NCI-H69 (cell line): ENCODE measurements at regions not wholly inside any gene's neighbourhood (a gene's known extent, or its start where the extent isn't known, plus 50 kb on each side); places are given as distances from the start of the nearest gene placed in this dataset.
"Not testable (repeated sequence)": the region's sequence is repeated elsewhere in the genome, so short reads cannot be mapped to it uniquely, and the experiment has no call there.

Experiments used
- DNase-seq: peaks from one replicate; lab custom pipeline; 2025; lab: John Stamatoyannopoulos, UW

GRCh38 chr4:57418133-57418532, 307.9 kb upstream of the IGFBP7 start:
- no peak for DNase-seq

- DNase-seq = peak; percentile 3
These were observed 302.3 kb upstream of the IGFBP7 start for GRCh38 chr4:57412259-57413054.

GRCh38 chr4:57410331-57411052, 300.3 kb upstream of the IGFBP7 start:
- DNase-seq = no peak

GRCh38 chr4:57405359-57405758, 295.2 kb upstream of the IGFBP7 start:
- DNase-seq = no peak

- DNase-seq = no peak
These were observed 294.3 kb upstream of the IGFBP7 start for GRCh38 chr4:57404483-57404882.

- no peak for DNase-seq
These were observed 293.4 kb upstream of the IGFBP7 start for GRCh38 chr4:57403591-57403990.

- no peak for DNase-seq
These were observed 291.4 kb upstream of the IGFBP7 start for GRCh38 chr4:57401586-57401985.

GRCh38 chr4:57378766-57379165, 268.6 kb upstream of the IGFBP7 start:
- no peak for DNase-seq

GRCh38 chr4:57374866-57375595, 264.8 kb upstream of the IGFBP7 start:
- no peak for DNase-seq

GRCh38 chr4:57373991-57374390, 263.8 kb upstream of the IGFBP7 start:
- no peak for DNase-seq

- no peak for DNase-seq
These were observed 261.5 kb upstream of the IGFBP7 start for GRCh38 chr4:57371671-57372070.

GRCh38 chr4:57370691-57371090, 260.5 kb upstream of the IGFBP7 start:
- DNase-seq = no peak

- DNase-seq = no peak
These were observed 259.3 kb upstream of the IGFBP7 start for GRCh38 chr4:57369446-57369845.

GRCh38 chr4:57364255-57364654, 254.1 kb upstream of the IGFBP7 start:
- no peak for DNase-seq

GRCh38 chr4:57363346-57363745, 253.2 kb upstream of the IGFBP7 start:
- no peak for DNase-seq

- no peak for DNase-seq
These were observed 250.5 kb upstream of the IGFBP7 start for GRCh38 chr4:57360681-57361080.

GRCh38 chr4:57355101-57355665, 245.0 kb upstream of the IGFBP7 start:
- no peak for DNase-seq

- DNase-seq = no peak
These were observed 241.5 kb upstream of the IGFBP7 start for GRCh38 chr4:57351731-57352130.

GRCh38 chr4:57344296-57344695, 234.1 kb upstream of the IGFBP7 start:
- DNase-seq = no peak

- DNase-seq = no peak
These were observed 232.2 kb upstream of the IGFBP7 start for GRCh38 chr4:57342411-57342810.

- not testable (repeated sequence) for DNase-seq
These were observed 228.7 kb upstream of the IGFBP7 start for GRCh38 chr4:57338861-57339260.

- no peak for DNase-seq
These were observed 223.5 kb upstream of the IGFBP7 start for GRCh38 chr4:57333684-57334083.
